Progenitor cell of endocrine pancreas (in vitro differentiated cells): ENCODE measurements at regions not wholly inside any gene's neighbourhood (a gene's known extent, or its start where the extent isn't known, plus 50 kb on each side); places are given as distances from the start of the nearest gene placed in this dataset.

Experiments used
- DNase-seq: peaks from one replicate; pipeline ENCODE4 v3.0.0; 2021; ENCODE audit warnings: low spot score; ENCODE audit not compliant: unreplicated experiment
- H3K27ac Mint-ChIP-seq: 2 replicates; pipeline ENCODE4 v1.8.0; 2021; ENCODE audit warnings: mild to moderate bottlenecking, moderate library complexity, mixed read lengths
- H3K27me3 Mint-ChIP-seq: 2 replicates; pipeline ENCODE4 v1.8.0; 2021; ENCODE audit warnings: mixed read lengths
- H3K36me3 Mint-ChIP-seq: 2 replicates; pipeline ENCODE4 v1.8.0; 2022; ENCODE audit warnings: mixed read lengths; ENCODE audit not compliant: insufficient read depth
- H3K4me1 Mint-ChIP-seq: 2 replicates; pipeline ENCODE4 v1.8.0; 2021; ENCODE audit warnings: low read depth, mixed read lengths
- H3K4me3 Mint-ChIP-seq: 2 replicates; pipeline ENCODE4 v1.8.0; 2021; ENCODE audit warnings: low read depth, mild to moderate bottlenecking, moderate library complexity, mixed read lengths
- H3K9me3 Mint-ChIP-seq: 2 replicates; pipeline ENCODE4 v1.8.0; 2021; ENCODE audit warnings: low read depth, mixed read lengths
- CTCF ChIP-seq: fragments of 200-600 bp; sonication (generic); IDR thresholded peaks from one replicate; pipeline ENCODE4 v1.5.0; 2021; ENCODE audit warnings: antibody characterized with exemption, mild to moderate bottlenecking; ENCODE audit not compliant: unreplicated experiment

GRCh38 chr7:96599288-96599936, 110.2 kb downstream of the SEM1 start:
- no peak overlapping the region for H3K4me3 Mint-ChIP-seq
- no peaks in the 10 kb centered on the region for H3K9me3 Mint-ChIP-seq
- peaks cover 28% of the 10 kb centered on the region for H3K4me1 Mint-ChIP-seq
- no peak for DNase-seq
- no peak overlapping the region for H3K27ac Mint-ChIP-seq
- H3K36me3 Mint-ChIP-seq, result no peaks in the 10 kb centered on the region
- TF ChIP-seq CTCF, result no peak
- H3K27me3 Mint-ChIP-seq, result peaks cover 2% of the 10 kb centered on the region

DNA sequence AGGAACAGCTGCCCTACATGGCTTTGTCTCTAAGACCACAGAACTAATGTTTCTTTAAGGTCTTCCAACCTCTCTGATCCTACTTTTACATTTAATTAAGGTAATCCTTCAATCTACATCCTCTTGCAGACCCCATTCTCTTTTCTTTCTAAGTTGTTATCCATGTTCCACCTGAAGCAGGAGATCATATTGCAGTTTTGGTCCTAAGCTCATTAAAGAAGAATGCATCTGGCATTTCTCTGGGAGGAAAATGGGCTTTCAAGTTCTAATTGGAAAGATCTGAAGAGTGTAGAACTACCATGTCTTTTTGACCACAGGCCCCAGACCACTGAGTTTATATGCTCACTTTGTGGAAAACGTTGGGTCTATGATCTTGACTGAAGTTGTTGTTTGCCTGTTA, 111.2 kb downstream of the SEM1 start:
- Mint-ChIP-seq H3K27me3 (peaks cover 2% of the 10 kb centered on the region), H3K4me1 (peaks cover 26% of the 10 kb centered on the region), H3K27ac (no peak overlapping the region), H3K4me3 (no peak overlapping the region), H3K9me3 (no peaks in the 10 kb centered on the region), H3K36me3 (no peaks in the 10 kb centered on the region)
- no peak for TF ChIP-seq CTCF
- no peak for DNase-seq

GRCh38 chr7:96596120-96596826, 113.4 kb downstream of the SEM1 start:
- TF ChIP-seq CTCF, result peak; percentile 30
- Mint-ChIP-seq H3K4me1 (peaks cover 22% of the 10 kb centered on the region), H3K36me3 (no peaks in the 10 kb centered on the region), H3K27ac (no peak overlapping the region), H3K9me3 (no peaks in the 10 kb centered on the region), H3K4me3 (no peak overlapping the region), H3K27me3 (peaks cover 10% of the 10 kb centered on the region)
- DNase-seq, result no peak

DNA sequence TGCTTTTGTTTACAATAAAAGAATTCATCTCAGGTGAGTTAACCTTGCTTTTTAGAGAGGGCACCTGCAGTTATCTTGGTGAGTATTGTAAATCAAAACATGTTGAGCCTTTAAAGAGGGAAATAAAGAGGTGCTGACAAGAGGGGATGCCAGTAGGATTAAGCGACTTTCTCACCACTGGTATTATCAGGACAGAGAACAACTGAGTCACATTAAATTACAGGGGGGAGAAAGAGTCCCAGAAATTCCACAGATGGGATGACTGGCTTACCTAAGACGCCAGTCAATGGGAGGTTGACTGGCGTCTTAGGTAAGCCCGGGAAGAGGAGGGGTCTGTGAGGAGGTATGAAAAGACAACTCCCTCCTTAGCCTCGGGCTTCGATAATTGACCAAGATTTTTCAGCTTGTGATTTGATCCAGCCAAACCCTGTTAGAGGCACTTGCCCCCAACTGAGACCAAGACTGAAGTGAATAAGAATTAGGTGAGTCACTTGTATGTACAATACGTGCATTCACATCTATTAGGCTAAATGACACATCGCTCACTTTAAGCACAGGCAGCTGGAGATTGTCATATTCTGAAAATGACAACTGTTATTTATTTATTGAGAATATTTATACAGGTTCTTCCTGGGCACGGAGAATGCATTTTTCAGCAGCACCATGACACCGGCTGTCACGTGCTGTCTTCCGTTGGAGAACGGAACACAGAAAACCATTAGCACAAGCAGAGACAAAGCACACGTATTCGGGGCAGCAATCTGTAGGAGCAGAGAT, 117.6 kb downstream of the SEM1 start:
- H3K4me3 Mint-ChIP-seq, result no peak overlapping the region
- peaks cover 12% of the 10 kb centered on the region for H3K27me3 Mint-ChIP-seq
- TF ChIP-seq CTCF, result no peak
- no peaks in the 10 kb centered on the region for H3K36me3 Mint-ChIP-seq
- H3K27ac Mint-ChIP-seq, result no peak overlapping the region
- H3K9me3 Mint-ChIP-seq, result no peaks in the 10 kb centered on the region
- H3K4me1 Mint-ChIP-seq, result peaks cover 14% of the 10 kb centered on the region
- no peak for DNase-seq

- Mint-ChIP-seq H3K4me3 (no peak overlapping the region), H3K27me3 (peaks cover 12% of the 10 kb centered on the region), H3K36me3 (no peaks in the 10 kb centered on the region), H3K4me1 (peaks cover 7% of the 10 kb centered on the region), H3K27ac (no peak overlapping the region), H3K9me3 (no peaks in the 10 kb centered on the region)
- TF ChIP-seq CTCF, result no peak
- no peak for DNase-seq
Observed at GRCh38 chr7:96591159-96591899, 118.3 kb downstream of the SEM1 start.
